ENCODE measurements at regions not wholly inside any gene's neighbourhood (a gene's known extent, or its start where the extent isn't known, plus 50 kb on each side); places are given as distances from the start of the nearest gene placed in this dataset.

DNA sequence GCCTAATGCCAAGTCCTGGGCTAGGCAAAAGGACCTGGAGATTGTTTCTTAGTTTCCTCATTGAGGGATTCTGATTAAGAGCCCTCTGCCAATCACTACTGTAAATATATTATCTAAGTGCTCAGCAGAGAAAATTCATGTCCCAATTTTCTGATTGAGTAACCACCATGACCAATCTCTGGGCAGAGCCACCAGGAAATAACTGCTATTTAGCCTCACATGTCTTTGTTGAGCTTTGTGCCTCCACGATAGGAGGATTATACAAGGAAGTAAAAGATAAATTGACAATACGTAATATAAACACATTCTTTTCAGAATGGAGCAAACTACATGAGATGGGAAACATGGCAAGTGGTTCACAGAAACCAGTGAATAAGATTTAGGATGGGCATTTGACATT lies 396.1 kb upstream of the PAPPA start:
- TF ChIP-seq, protein P1, sequence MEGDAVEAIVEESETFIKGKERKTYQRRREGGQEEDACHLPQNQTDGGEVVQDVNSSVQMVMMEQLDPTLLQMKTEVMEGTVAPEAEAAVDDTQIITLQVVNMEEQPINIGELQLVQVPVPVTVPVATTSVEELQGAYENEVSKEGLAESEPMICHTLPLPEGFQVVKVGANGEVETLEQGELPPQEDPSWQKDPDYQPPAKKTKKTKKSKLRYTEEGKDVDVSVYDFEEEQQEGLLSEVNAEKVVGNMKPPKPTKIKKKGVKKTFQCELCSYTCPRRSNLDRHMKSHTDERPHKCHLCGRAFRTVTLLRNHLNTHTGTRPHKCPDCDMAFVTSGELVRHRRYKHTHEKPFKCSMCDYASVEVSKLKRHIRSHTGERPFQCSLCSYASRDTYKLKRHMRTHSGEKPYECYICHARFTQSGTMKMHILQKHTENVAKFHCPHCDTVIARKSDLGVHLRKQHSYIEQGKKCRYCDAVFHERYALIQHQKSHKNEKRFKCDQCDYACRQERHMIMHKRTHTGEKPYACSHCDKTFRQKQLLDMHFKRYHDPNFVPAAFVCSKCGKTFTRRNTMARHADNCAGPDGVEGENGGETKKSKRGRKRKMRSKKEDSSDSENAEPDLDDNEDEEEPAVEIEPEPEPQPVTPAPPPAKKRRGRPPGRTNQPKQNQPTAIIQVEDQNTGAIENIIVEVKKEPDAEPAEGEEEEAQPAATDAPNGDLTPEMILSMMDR (conservative IDR thresholded peaks at IDR 0.05; ENCODE audit: low read depth, low read length) = no peak

DNA sequence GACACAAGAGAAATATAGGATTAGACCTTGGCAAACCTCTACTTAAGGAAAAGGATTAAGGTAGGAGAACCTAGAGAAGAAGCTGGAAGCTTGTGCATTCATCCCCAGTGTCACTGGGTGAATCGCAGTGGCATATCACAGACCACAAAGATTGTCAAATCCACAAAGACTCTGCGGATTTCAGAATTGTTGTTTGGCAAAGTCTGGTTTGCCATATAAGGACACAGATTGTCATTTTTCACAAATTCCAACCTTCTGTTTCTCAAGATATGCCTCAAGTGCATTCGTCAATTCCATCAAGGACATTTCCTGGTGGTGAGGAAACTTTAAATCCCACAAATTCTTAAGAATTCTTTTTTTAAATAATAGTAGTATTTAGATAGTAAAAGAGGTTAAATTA lies 395.1 kb upstream of the PAPPA start:
- TF ChIP-seq, protein P1 (conservative IDR thresholded peaks at IDR 0.05; ENCODE audit: low read depth, low read length) = no peak
- no peak overlapping the region for H3K4me3 ChIP-seq (ENCODE audit: low read depth, low read length)
- DNase-seq (ENCODE audit: low read depth) = no peak

More for the DNA sequence above, 396.1 kb upstream of the PAPPA start:
- no peak overlapping the region for H3K4me3 ChIP-seq (ENCODE audit: low read depth, low read length)
- no peak for DNase-seq (ENCODE audit: low read depth)

DNA sequence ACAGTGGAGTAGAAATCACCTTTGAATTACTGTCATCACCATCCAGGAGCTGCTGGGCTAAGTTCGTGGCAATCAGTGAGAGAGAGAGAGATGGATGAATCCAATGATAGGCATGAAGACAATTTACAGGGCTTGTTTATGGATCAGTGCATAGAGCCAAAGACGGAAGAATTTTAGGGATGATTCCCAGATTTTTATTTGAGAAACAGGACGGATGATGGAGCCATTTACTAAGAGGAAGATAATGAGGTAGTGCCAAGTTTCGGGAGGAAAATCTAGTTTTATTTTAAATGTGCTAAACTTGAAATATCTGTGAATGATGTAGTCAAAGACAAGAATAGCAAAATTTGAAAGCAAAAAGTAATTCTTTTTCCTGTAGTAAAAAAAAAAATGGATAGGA lies 394.2 kb upstream of the PAPPA start:
- DNase-seq (ENCODE audit: low read depth) = no peak
- TF ChIP-seq, protein P1 (conservative IDR thresholded peaks at IDR 0.05; ENCODE audit: low read depth, low read length) = no peak

DNA sequence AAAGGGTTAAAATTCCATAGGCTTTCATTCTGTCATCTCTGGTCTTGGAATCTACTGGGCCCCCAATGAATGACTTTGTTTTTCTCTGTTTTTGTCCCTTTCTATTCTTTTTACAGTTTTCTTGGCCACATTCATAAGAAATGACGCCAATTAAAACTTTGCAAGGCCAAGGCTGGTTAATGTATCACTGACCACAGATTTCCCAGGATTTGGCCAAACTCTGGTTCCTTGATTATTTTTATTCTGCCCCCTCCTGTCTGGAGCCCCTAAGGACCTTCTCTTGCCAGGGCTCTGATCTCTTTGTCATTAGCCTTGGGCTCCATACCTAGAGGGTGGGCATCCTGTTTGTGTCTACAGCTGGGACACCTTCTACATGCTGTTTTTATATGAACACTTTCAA lies 388.9 kb upstream of the PAPPA start:
- no peak overlapping the region for H3K4me3 ChIP-seq (ENCODE audit: low read depth, low read length)
- TF ChIP-seq, protein P1 (conservative IDR thresholded peaks at IDR 0.05; ENCODE audit: low read depth, low read length) = no peak
- DNase-seq (ENCODE audit: low read depth) = no peak

More for the DNA sequence above, 394.2 kb upstream of the PAPPA start:
- no peak overlapping the region for H3K4me3 ChIP-seq (ENCODE audit: low read depth, low read length)

DNA sequence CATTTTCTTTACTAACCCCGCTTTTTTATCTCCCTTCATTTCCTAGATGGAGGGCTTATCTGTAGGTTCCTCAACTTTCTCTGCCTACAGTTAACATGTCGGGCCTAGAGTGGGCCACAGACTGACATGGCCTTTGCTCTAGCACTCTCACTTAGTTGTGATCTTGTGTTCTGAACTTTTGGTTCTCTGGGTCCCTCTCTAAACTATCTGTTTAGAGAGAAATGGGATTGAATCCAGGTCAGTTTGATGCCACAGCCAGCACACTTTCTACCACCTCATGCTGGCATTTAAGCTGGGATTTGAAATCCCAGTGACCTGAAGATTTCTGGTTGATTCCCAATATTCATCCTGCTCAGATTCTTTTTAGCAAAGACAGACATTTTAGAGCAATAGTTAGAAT lies 388.5 kb upstream of the PAPPA start:
- no peak overlapping the region for H3K4me3 ChIP-seq (ENCODE audit: low read depth, low read length)
- TF ChIP-seq, protein P1 (conservative IDR thresholded peaks at IDR 0.05; ENCODE audit: low read depth, low read length) = no peak
- DNase-seq (ENCODE audit: low read depth) = no peak

DNA sequence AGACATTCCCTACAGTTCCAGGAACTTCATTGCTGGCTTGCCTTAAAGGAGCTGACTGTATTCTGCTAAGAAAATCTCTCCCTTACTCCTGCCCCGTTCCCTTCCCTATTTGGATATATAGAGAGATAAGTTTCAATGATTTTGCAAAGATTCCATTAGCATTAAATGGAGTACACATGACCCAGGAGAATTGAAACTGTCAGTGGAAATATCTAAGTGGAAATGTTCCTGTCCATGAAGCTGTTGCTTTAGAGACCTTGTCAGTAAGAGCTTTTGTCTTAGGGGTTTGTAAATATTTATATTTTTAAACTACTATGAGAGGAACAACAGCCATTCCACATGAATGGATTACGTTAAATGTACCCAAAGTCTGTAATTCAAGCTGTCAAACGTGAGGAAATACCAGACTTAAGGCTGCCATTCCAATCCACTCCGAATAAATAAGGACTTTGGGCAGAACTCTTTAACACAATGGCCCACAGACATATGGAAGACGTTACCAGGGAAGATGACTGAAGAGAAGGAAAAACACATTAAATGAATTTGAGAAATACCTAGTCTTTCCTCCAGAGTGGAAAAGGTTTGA lies 387.1 kb upstream of the PAPPA start:
- no peak for DNase-seq (ENCODE audit: low read depth)
- TF ChIP-seq, protein P1 (conservative IDR thresholded peaks at IDR 0.05; ENCODE audit: low read depth, low read length) = no peak
- no peak overlapping the region for H3K4me3 ChIP-seq (ENCODE audit: low read depth, low read length)

DNA sequence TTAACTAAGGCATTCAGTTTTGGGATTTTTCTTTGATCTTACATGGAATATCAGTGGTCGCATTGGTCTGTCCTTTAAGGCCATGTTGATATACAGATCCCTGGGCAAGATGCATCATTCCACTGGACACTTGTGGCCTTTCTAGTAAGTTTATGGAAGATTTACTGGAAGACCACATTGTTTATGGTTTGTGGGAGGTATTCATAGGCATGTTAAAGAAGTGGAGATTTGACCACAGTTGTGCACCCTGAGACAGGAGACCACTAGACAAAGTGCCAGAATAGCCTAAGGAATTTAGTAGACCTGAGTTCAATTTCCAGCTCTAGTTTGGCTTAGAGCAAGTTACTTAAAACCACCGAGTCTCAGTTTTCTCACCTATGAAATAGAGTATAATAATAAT lies 383.1 kb upstream of the PAPPA start:
- no peak overlapping the region for H3K4me3 ChIP-seq (ENCODE audit: low read depth, low read length)
- TF ChIP-seq, protein P1 (conservative IDR thresholded peaks at IDR 0.05; ENCODE audit: low read depth, low read length) = no peak
- no peak for DNase-seq (ENCODE audit: low read depth)

Measured in choroid plexus epithelial cell (primary cell).